Gastrocnemius medialis (tissue), 4 donors: ENCODE measurements at regions not wholly inside any gene's neighbourhood (a gene's known extent, or its start where the extent isn't known, plus 50 kb on each side); places are given as distances from the start of the nearest gene placed in this dataset.

Experiments used
- CTCF ChIP-seq, 5 experiments: fragments of 450-650 bp in 3 of 5; fragments of 200-600 bp in 2 of 5; sonication (generic) in 2 of 5; IDR thresholded peaks in 4 of 5; conservative IDR thresholded peaks in 1 of 5; 1 replicate in 4 of 5; 2 replicates in 1 of 5; pipeline ENCODE4 v1.5.1; 2016 to 2019; ENCODE audit warnings: antibody characterized with exemption in 5 of 5, mild to moderate bottlenecking in 3 of 5, moderate library complexity in 3 of 5
- POLR2A ChIP-seq, 2 donors: fragments of 450-650 bp; IDR thresholded peaks; one replicate each; pipeline ENCODE4 v1.6.1; 2017; ENCODE audit warnings: antibody characterized with exemption in 2 of 2, mild to moderate bottlenecking in 2 of 2, moderate library complexity in 2 of 2

- no peak for TF ChIP-seq CTCF (IDR thresholded peaks at IDR 0.05 in 4 of 5, conservative IDR thresholded peaks at IDR 0.05 in 1 of 5)
- TF ChIP-seq POLR2A (IDR thresholded peaks at IDR 0.05): no peak
These were observed 380.1 kb upstream of the CHRM3 start for GRCh38 chr1:239006276-239006675.
